Testis (tissue), 2 donors: ENCODE measurements at regions not wholly inside any gene's neighbourhood (a gene's known extent, or its start where the extent isn't known, plus 50 kb on each side); places are given as distances from the start of the nearest gene placed in this dataset.

Experiments
- CTCF ChIP-seq, 3 experiments: fragments of 450-650 bp in 2 of 3; fragments of 200-600 bp in 1 of 3; sonication (generic) in 1 of 3; IDR thresholded peaks; one replicate each; pipeline ENCODE4 v1.5.1; 2016 to 2019; ENCODE audit warnings: antibody characterized with exemption in 3 of 3, mild to moderate bottlenecking in 2 of 3, moderate library complexity in 1 of 3
- POLR2A ChIP-seq: fragments of 450-650 bp; IDR thresholded peaks from one replicate; pipeline ENCODE4 v1.6.1; 2017; ENCODE audit warnings: antibody characterized with exemption, mild to moderate bottlenecking, moderate library complexity

GRCh38 chr14:38145142-38145541 is 62.6 kb upstream of the SSTR1 start:
- TF ChIP-seq CTCF (IDR thresholded peaks at IDR 0.05) (no peak), POLR2A (no peak)
